Endothelial cell of umbilical vein (primary cell): ENCODE measurements at regions not wholly inside any gene's neighbourhood (a gene's known extent, or its start where the extent isn't known, plus 50 kb on each side); places are given as distances from the start of the nearest gene placed in this dataset.

Experiments
- EZH2 ChIP-seq: IDR thresholded peaks from 2 replicates; pipeline ENCODE4 v1.6.1; 2012; ENCODE audit warnings: borderline replicate concordance, low read depth, mild to moderate bottlenecking, moderate library complexity, low read length, inconsistent platforms; ENCODE audit not compliant: severe bottlenecking
- POLR2A ChIP-seq: IDR thresholded peaks from 2 replicates; pipeline ENCODE4 v1.6.1; 2012; ENCODE audit warnings: low read depth, mild to moderate bottlenecking, control low read depth, low read length
- POLR2AphosphoS5 ChIP-seq: IDR thresholded peaks from 2 replicates; pipeline ENCODE4 v1.6.1; 2012; ENCODE audit warnings: low read depth, mild to moderate bottlenecking, control low read depth, low read length, moderate library complexity; ENCODE audit not compliant: insufficient read depth
- TF ChIP-seq, protein P1 (sequence below), 2 donors: IDR thresholded peaks; 1 replicate in 1 of 2; 2 replicates in 1 of 2; pipeline ENCODE4 v1.5.1; 2011; ENCODE audit warnings: low read length in 2 of 2, mild to moderate bottlenecking in 2 of 2, moderate library complexity in 2 of 2, control low read depth in 1 of 2, inconsistent platforms in 1 of 2, low read depth in 1 of 2; ENCODE audit not compliant: insufficient read depth in 1 of 2; ENCODE audit errors: extremely low read depth in 1 of 2

DNA sequence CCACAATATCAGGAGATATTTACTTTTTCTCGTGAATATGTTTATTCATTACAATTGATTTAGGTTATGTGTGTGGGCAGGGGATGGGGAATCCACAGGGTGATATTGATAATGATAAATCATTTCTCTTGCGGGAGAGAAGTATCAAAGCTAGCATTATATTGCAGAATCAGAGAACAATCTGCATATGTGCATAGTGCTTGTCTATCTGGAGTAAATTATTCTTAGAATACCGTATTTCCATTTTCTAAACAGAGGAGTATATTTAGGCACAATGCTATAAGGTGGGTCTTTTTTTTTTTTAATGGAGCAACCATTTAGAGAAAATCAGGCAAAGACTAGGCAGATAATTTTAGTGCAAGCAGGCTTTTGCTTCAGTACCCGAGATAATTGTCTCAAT, 166.0 kb upstream of the ARX start:
- TF ChIP-seq POLR2AphosphoS5 (no peak), EZH2 (no peak), POLR2A (no peak)
- TF ChIP-seq, protein P1, sequence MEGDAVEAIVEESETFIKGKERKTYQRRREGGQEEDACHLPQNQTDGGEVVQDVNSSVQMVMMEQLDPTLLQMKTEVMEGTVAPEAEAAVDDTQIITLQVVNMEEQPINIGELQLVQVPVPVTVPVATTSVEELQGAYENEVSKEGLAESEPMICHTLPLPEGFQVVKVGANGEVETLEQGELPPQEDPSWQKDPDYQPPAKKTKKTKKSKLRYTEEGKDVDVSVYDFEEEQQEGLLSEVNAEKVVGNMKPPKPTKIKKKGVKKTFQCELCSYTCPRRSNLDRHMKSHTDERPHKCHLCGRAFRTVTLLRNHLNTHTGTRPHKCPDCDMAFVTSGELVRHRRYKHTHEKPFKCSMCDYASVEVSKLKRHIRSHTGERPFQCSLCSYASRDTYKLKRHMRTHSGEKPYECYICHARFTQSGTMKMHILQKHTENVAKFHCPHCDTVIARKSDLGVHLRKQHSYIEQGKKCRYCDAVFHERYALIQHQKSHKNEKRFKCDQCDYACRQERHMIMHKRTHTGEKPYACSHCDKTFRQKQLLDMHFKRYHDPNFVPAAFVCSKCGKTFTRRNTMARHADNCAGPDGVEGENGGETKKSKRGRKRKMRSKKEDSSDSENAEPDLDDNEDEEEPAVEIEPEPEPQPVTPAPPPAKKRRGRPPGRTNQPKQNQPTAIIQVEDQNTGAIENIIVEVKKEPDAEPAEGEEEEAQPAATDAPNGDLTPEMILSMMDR (IDR thresholded peaks at IDR 0.05; ENCODE audit: extremely low read depth in 1 of 2, insufficient read depth in 1 of 2, low read depth in 1 of 2, low read length in 2 of 2): no peak
